ENCODE measurements at regions not wholly inside any gene's neighbourhood (a gene's known extent, or its start where the extent isn't known, plus 50 kb on each side); places are given as distances from the start of the nearest gene placed in this dataset.

- intact Hi-C loops (cut with DNase I): no loop called here
- no peak for DNase-seq (ENCODE audit: low spot score)
Measured at GRCh38 chr1:147444381-147444780, 96.9 kb upstream of the BCL9 start.

DNA sequence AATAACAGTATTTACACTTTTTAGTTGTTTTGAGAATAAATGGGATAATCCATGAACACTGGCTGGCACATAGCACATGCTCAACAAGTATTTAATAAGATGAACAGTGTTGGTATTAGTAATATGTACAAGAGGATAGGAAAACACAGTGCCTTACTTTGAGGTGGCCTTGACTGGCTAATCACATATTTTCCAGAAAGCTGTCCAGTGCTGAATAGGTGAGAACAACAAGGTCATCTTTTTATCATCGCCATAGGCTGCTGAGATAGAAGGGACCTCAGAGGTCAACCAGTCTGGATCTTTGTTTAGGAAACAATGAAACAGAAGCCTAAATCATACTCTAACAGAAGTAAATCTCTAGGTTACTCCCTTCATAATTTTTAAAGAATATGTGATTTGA, 89.7 kb upstream of the BCL9 start:
- no peak for DNase-seq (ENCODE audit: low spot score)
- intact Hi-C loops (cut with DNase I): no loop called here

GRCh38 chr1:147452809-147453208, 88.5 kb upstream of the BCL9 start:
- intact Hi-C loops (cut with DNase I): no loop called here
- DNase-seq (ENCODE audit: low spot score): no peak

- intact Hi-C loops (cut with DNase I): no loop called here
- no peak for DNase-seq (ENCODE audit: low spot score)
Measured at GRCh38 chr1:147463022-147463421, 78.3 kb upstream of the BCL9 start.

- no peak for DNase-seq (ENCODE audit: low spot score)
- intact Hi-C loops (cut with DNase I): no loop called here
Measured at GRCh38 chr1:147466543-147466942, 74.8 kb upstream of the BCL9 start.

DNA sequence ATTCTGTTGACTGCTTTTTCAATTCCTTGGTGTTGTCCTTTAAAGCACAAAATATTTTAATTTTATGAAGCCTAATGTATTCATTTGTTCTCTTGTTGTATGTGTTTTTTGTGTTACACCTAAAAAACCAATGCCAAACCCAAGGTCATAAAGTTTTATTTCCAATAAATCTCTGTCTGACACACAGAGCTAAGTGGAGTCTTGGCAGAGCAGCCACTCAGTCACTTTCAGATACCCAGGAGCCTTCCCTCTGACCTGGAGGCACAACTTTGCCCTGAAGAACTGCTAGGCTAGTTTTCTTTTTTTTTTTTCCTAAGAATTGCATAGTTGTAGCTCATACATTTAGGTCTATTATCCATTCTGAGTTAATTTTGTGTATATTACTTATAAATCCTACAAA, 71.2 kb upstream of the BCL9 start:
- intact Hi-C loops (cut with DNase I): no loop called here
- no peak for DNase-seq (ENCODE audit: low spot score)

GRCh38 chr1:147472489-147472888, 68.8 kb upstream of the BCL9 start:
- intact Hi-C loops (cut with DNase I): no loop called here
- no peak for DNase-seq (ENCODE audit: low spot score)

DNA sequence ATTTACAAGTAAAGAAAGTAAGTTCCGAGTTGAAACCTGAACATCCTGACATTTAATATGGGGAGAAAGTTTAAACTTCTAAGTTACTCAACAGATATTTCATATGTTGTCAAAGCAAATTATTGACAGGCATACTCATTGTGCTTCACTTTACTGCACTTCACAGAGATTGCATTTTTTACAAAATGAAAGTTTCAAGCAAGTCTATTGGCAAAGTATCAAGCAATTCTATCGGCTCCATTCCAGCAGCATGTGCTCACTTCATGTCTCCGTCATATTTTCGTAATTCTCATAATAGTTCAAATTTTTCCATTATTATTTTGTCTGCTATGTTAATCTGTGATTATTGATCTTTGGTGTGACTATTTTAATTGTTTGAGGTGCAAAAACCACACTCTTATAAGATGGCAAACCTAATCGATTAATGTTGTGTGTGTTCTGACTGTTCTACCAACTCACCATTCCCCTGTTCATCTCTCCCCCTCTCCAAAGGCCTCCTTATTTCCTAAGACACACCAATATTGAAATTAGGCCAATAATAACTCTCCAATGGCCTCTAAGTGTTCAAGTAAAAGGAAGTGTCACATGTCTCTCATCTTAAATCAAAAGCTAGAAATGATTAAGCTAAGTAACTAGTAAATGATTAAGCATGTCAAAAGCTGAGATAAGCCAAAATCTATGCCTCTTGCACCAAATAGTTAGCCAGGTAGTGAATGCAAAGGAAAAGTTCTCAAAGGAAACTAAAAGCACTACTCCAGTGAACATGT, 68.2 kb upstream of the BCL9 start:
- intact Hi-C loops (cut with DNase I): no loop called here
- DNase-seq (ENCODE audit: low spot score): no peak

DNA sequence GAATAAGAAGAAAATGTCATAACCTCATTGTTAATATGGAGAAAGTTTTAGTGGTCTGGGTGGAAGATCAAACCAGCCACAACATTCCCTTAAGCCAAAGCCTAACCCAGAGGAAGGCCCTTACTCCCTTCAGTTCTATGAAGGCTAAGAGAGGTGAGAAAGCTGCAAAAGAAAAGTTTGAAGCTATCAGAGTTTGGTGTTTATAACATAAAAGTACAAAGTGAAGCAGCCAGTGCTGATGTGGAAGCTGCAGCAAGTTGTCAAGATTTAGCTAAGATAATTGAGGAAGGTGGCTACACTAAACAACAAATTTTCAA, 67.6 kb upstream of the BCL9 start:
- intact Hi-C loops (cut with DNase I): no loop called here

GRCh38 chr1:147475488-147475887, 65.8 kb upstream of the BCL9 start:
- intact Hi-C loops (cut with DNase I): no loop called here

More for the DNA sequence above, 67.6 kb upstream of the BCL9 start:
- DNase-seq (ENCODE audit: low spot score): no peak

DNA sequence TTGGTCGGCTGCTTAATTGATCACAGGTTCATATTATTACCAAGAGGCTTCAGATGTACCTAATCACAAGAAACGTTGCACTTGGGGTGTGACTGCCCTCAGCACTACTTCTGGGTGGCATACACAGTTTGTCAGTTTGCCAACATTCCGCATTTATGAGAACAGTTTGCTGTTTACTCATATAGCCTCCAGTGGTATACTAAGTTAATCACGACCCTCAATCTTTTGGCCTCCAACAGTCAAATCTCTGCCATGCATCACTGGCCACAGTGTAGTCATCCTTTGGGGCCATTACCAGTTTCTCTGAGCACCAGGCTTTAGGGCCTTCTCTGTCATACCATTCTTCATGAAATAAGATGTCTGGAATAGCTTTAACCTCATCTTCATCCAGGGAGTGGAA, 62.8 kb upstream of the BCL9 start:
- intact Hi-C loops (cut with DNase I): no loop called here
- DNase-seq (ENCODE audit: low spot score): no peak

More at GRCh38 chr1:147475488-147475887, 65.8 kb upstream of the BCL9 start:
- no peak for DNase-seq (ENCODE audit: low spot score)

GRCh38 chr1:147479864-147480564, 61.3 kb upstream of the BCL9 start:
- intact Hi-C loops (cut with DNase I): no loop called here
- no peak for DNase-seq (ENCODE audit: low spot score)

DNA sequence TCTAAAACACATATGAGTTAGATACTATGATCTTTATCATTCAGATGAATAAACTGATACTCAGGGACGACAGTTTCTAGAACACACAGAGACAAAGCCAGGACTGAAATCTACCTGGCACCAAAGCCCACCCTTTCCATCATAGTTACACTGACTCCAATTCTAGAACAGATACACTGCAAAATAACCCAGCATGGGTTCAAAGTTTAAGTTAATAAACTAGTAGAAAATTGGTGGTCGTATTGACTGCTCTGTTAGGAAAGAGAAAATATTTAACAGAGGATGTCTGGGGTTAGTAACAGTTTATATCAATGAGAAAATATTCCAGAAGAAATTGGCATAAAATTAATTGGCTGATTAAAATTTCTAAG, 60.8 kb upstream of the BCL9 start:
- DNase-seq (ENCODE audit: low spot score): no peak
- intact Hi-C loops (cut with DNase I): no loop called here

DNA sequence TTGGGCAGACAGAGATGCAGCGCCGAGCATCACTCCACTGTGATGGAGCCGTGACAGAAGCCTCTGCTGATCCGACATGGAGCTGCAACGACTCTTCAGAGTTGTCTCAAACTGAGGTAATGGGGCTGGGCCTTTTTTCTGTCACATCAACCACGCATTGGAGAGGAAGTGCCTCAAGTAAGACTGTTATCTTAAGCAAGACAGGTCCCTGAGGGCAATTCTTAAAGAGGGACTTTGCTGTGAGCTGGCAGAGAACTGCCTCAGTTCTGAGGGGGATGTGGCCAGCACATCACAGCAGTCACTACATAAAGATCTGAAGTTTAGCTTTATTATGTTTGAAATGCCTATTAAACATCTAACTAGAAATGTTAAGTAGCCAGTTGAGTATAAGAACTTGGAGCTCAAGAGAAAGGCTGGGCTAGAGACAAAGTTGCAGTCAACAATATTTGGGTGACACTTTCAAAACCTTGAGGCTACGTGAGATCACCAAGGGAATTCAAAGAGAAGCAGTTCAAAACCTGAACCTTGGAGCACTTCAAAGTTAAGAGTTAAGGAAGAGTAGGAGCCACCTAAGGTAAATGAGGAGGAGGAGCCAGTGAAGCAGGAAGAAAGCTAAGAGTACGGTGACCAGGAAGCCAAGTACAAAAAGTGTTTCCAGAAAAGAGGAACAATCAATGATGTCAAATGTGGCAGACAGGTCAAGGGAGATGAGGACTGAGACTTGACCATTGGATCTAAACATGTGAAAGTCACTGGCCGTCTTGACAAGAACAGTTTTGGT, 54.2 kb upstream of the BCL9 start:
- DNase-seq (ENCODE audit: low spot score): no peak
- intact Hi-C loops (cut with DNase I): no loop called here

DNA sequence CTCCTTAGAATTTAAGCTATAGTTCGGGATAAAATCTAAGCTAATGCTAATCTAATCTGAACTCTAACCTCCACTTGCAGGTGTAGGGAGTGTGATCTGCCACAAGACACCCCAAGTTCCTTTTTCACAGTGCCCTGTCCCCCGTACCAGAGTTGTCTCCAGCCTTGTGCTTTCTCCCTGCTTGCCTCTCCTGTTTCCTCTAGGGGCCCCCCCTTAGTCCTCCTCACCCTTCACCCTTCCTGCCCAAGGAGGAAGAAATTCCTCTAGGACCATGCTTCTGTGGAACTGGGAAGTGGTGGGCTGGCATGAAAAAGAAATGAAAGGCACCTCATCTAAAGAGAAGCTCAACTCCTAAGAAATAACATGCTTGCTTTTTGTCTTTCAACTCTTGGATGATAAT, 50.2 kb upstream of the BCL9 start:
- DNase-seq (ENCODE audit: low spot score): no peak
- intact Hi-C loops (cut with DNase I): loop anchor here in 1 of 2 donors (10.0 kb wide), 1 partner anchor 404 kb away; no protein-coding TSS in a partner anchor

Measured in posterior vena cava (tissue), 2 donors.